SK-N-SH (cell line): ENCODE measurements at regions not wholly inside any gene's neighbourhood (a gene's known extent, or its start where the extent isn't known, plus 50 kb on each side); places are given as distances from the start of the nearest gene placed in this dataset.

ENCODE experiments used
- CTCF ChIA-PET: fragments of 300-600, 350-600 bp; formaldehyde crosslinking; extraction: SDS; loops from one replicate; lab custom pipeline; 2021; lab: Yijun Ruan, JAX
- POLR2A ChIA-PET: fragments of 350-600 bp; sonication (Branson Sonifier 250); formaldehyde crosslinking; extraction: SDS; loops from one replicate; lab custom pipeline; 2020; ENCODE audit warnings: antibody characterized with exemption, inconsistent platforms; lab: Yijun Ruan, JAX
- DNase-seq: peaks from one replicate; pipeline ENCODE4 v3.0.0; 2012
- H2AFZ ChIP-seq: fragments of 200-600 bp; sonication (generic); 2 replicates; pipeline ENCODE4 v1.8.1; 2016; ENCODE audit warnings: antibody characterized with exemption, mild to moderate bottlenecking, low read depth
- H3F3A ChIP-seq: fragments of 200-600 bp; sonication (generic); replicated peaks from 2 replicates; pipeline ENCODE3; 2016; ENCODE audit warnings: antibody characterized with exemption, mild to moderate bottlenecking; ENCODE audit not compliant: insufficient read depth
- H3K27ac ChIP-seq, 2 experiments: fragments of 200-500 bp in 1 of 2; fragments of 200-600 bp in 1 of 2; sonication (Bioruptor generic) in 1 of 2; sonication (generic), shearing (Covaris generic) in 1 of 2; 2 replicates each; pipeline versions ENCODE4 v1.5.1 to v1.6.1; 2014 to 2016; ENCODE audit warnings: low read depth in 2 of 2, inconsistent platforms in 1 of 2, low read length in 1 of 2, mild to moderate bottlenecking in 1 of 2, mixed read lengths in 1 of 2
- H3K27me3 ChIP-seq: fragments of 200-600 bp; sonication (generic), shearing (Covaris generic); 2 replicates; pipeline ENCODE4 v1.6.1; 2016; ENCODE audit warnings: mixed run types; ENCODE audit not compliant: insufficient read depth
- H3K36me3 ChIP-seq, 2 experiments: fragments of 200-500 bp in 1 of 2; fragments of 200-600 bp in 1 of 2; sonication (Bioruptor generic) in 1 of 2; sonication (generic) in 1 of 2; replicated peaks in 1 of 2; 2 replicates each; pipeline versions ENCODE3 to v1.5.1; 2014 to 2016; ENCODE audit warnings: low read length in 1 of 2, mild to moderate bottlenecking in 1 of 2; ENCODE audit not compliant: insufficient read depth in 2 of 2, control insufficient read depth in 1 of 2
- H3K4me1 ChIP-seq, 2 experiments: fragments of 200-500 bp in 1 of 2; fragments of 200-600 bp in 1 of 2; sonication (Bioruptor generic) in 1 of 2; sonication (generic), shearing (Covaris generic) in 1 of 2; 2 replicates each; pipeline versions ENCODE4 v1.5.1 to v1.6.1; 2014 to 2016; ENCODE audit warnings: low read depth in 1 of 2, low read length in 1 of 2, mixed run types in 1 of 2; ENCODE audit not compliant: insufficient read depth in 2 of 2, control insufficient read depth in 1 of 2
- H3K4me2 ChIP-seq: fragments of 200-600 bp; sonication (generic), shearing (Covaris generic); 2 replicates; pipeline ENCODE4 v1.6.1; 2017; ENCODE audit warnings: mixed run types
- H3K4me3 ChIP-seq, 2 experiments: fragments of 200-500 bp in 1 of 2; fragments of 200-600 bp in 1 of 2; sonication (Bioruptor generic) in 1 of 2; sonication (generic), shearing (Covaris generic) in 1 of 2; 2 replicates each; pipeline versions ENCODE4 v1.5.1 to v1.8.1; 2014 to 2016; ENCODE audit warnings: low read depth in 2 of 2, inconsistent platforms in 1 of 2, low read length in 1 of 2, mild to moderate bottlenecking in 1 of 2, mixed read lengths in 1 of 2, moderate library complexity in 1 of 2
- H3K79me2 ChIP-seq: fragments of 200-600 bp; sonication (generic); 2 replicates; pipeline ENCODE4 v1.8.1; 2017; ENCODE audit warnings: mild to moderate bottlenecking; ENCODE audit not compliant: insufficient read depth
- H3K9ac ChIP-seq: fragments of 200-600 bp; sonication (generic); 2 replicates; pipeline ENCODE4 v1.6.1; 2017; ENCODE audit warnings: mixed run types
- H3K9me2 ChIP-seq: fragments of 200-600 bp; sonication (generic); 2 replicates; pipeline ENCODE4 v1.6.1; 2017; ENCODE audit warnings: mixed run types
- H3K9me3 ChIP-seq: fragments of 200-600 bp; sonication (generic); 2 replicates; pipeline ENCODE4 v1.6.1; 2017; ENCODE audit warnings: mixed run types, mild to moderate bottlenecking, moderate library complexity
- H4K20me1 ChIP-seq: fragments of 200-600 bp; sonication (generic); 2 replicates; pipeline ENCODE4 v1.6.1; 2017; ENCODE audit warnings: mild to moderate bottlenecking, mixed run types; ENCODE audit not compliant: insufficient read depth
- CTCF ChIP-seq: fragments of 200-600 bp; sonication (generic); IDR thresholded peaks from 2 replicates; pipeline ENCODE4 v1.6.1; 2017; ENCODE audit warnings: antibody characterized with exemption, mild to moderate bottlenecking, moderate library complexity
- ELF1 ChIP-seq: IDR thresholded peaks from 2 replicates; pipeline ENCODE4 v1.4.0; 2012
- EZH2phosphoT487 ChIP-seq: fragments of 200-600 bp; sonication (generic); IDR thresholded peaks from 2 replicates; pipeline ENCODE4 v1.6.1; 2017; ENCODE audit warnings: low read depth, mixed run types, mild to moderate bottlenecking, antibody characterized with exemption, moderate library complexity, borderline replicate concordance
- FOXM1 ChIP-seq: IDR thresholded peaks from 2 replicates; pipeline ENCODE4 v1.4.0; 2012; ENCODE audit warnings: low read depth, mild to moderate bottlenecking
- GATA2 ChIP-seq: sonication (generic); formaldehyde crosslinking; IDR thresholded peaks from 2 replicates; pipeline ENCODE4 v1.5.0; 2020; ENCODE audit warnings: mild to moderate bottlenecking, missing genetic modification reagents
- JUND ChIP-seq: IDR thresholded peaks from 2 replicates; pipeline ENCODE4 v1.4.0; 2012
- MEF2A ChIP-seq: IDR thresholded peaks from 2 replicates; pipeline ENCODE4 v1.4.0; 2012; ENCODE audit warnings: low read depth, borderline replicate concordance
- MXI1 ChIP-seq: IDR thresholded peaks from 2 replicates; pipeline ENCODE4 v1.6.1; 2012; ENCODE audit warnings: mild to moderate bottlenecking, low read depth, low read length, improper control_type of control experiment
- NFIC ChIP-seq: IDR thresholded peaks from 2 replicates; pipeline ENCODE4 v1.4.0; 2012; ENCODE audit warnings: borderline replicate concordance
- POLR2AphosphoS5 ChIP-seq: IDR thresholded peaks from 2 replicates; pipeline ENCODE4 v1.6.1; 2012; ENCODE audit warnings: low read depth, low read length
- RAD21 ChIP-seq: IDR thresholded peaks from 2 replicates; pipeline ENCODE4 v1.6.1; 2012; ENCODE audit warnings: mild to moderate bottlenecking, low read length
- RFX5 ChIP-seq: IDR thresholded peaks from 2 replicates; pipeline ENCODE4 v1.6.1; 2012; ENCODE audit warnings: mild to moderate bottlenecking, improper control_type of control experiment, low read length
- RXRA ChIP-seq: IDR thresholded peaks from 2 replicates; pipeline ENCODE4 v1.4.0; 2012; ENCODE audit warnings: low read depth, mild to moderate bottlenecking, borderline replicate concordance
- SIN3A ChIP-seq: IDR thresholded peaks from 2 replicates; pipeline ENCODE4 v1.6.1; 2012; ENCODE audit warnings: low read depth, mild to moderate bottlenecking, low read length, moderate library complexity, borderline replicate concordance
- TAF1 ChIP-seq: IDR thresholded peaks from 2 replicates; pipeline ENCODE4 v1.6.1; 2012; ENCODE audit warnings: low read depth, mild to moderate bottlenecking, low read length, moderate library complexity, borderline replicate concordance
- TCF12 ChIP-seq: IDR thresholded peaks from 2 replicates; pipeline ENCODE4 v1.4.0; 2012
- TEAD4 ChIP-seq: IDR thresholded peaks from 2 replicates; pipeline ENCODE4 v1.4.0; 2012; ENCODE audit warnings: mild to moderate bottlenecking, borderline replicate concordance; ENCODE audit not compliant: insufficient read depth
- YY1 ChIP-seq: IDR thresholded peaks from 2 replicates; pipeline ENCODE4 v1.4.0; 2012; ENCODE audit warnings: low read depth, mild to moderate bottlenecking
- ZBTB33 ChIP-seq: IDR thresholded peaks from 2 replicates; pipeline ENCODE4 v1.4.0; 2012; ENCODE audit warnings: low read depth, borderline replicate concordance
- WGBS: methylation state at CpG from one replicate; pipeline ENCODE4 v1.1.6; 2017; ENCODE audit warnings: low lambda C conversion rate; 5-methylcytosine and 5-hydroxymethylcytosine counted together
- TF ChIP-seq, protein P1 (sequence below): IDR thresholded peaks from 2 replicates; pipeline ENCODE4 v1.4.0; 2012; ENCODE audit warnings: low read depth
- TF ChIP-seq, protein P2 (sequence below): IDR thresholded peaks from 2 replicates; pipeline ENCODE4 v1.4.0; 2012; ENCODE audit warnings: low read depth, borderline replicate concordance

DNA sequence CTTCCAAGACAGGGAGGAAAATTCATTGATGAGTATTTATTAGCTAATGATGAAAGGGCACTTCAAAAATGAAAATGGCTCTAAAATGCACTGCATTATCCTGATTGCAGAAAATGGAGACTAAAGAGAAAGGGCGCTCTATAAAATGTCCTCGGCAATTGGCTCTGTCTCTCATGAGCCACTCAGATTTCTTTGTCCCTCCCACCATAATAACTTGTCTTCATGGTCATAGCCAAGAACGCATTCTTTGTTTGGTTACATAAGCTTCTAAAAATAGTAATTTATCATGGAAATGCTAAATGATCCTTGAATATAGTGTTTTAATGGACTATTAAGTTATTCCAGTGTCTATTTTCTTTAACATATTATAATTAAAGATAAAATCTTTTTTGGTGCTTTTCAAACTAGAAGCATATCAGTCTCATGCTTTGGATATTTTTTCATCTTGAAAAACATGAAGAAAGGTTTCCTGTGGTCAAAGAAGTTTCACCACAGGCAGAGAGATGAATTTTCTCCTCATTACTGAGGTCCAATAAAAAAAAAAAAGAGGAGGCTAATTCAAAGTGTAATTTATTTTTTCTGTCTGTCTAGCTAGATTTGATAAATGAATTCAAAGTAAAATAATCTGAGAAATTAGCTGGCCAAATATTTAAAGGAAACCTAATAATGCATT lies 238.1 kb upstream of the BLID start:
- Histone ChIP-seq H3K9ac (no peak overlapping the region), H3K36me3 (no peaks in the 10 kb centered on the region), H3K4me2 (no peak overlapping the region), H3K4me1 (no peaks in the 10 kb centered on the region), H3K79me2 (no peaks in the 10 kb centered on the region), H4K20me1 (no peaks in the 10 kb centered on the region), H2AFZ (no peak overlapping the region), H3K27me3 (no peaks in the 10 kb centered on the region), H3F3A (no peaks in the 10 kb centered on the region), H3K4me3 (no peak overlapping the region), H3K27ac (no peak overlapping the region), H3K9me2 (no peaks in the 10 kb centered on the region), H3K9me3 (no peaks in the 10 kb centered on the region)
- CTCF ChIA-PET = no interaction called here
- 68% methylated on average over 3 of the region's 3 CpGs for WGBS
- no peak for DNase-seq
- POLR2A ChIA-PET = no interaction called here
- TF ChIP-seq ELF1 = no peak
- TF ChIP-seq TAF1 = no peak
- TF ChIP-seq, protein P1, sequence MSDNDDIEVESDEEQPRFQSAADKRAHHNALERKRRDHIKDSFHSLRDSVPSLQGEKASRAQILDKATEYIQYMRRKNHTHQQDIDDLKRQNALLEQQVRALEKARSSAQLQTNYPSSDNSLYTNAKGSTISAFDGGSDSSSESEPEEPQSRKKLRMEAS = no peak
- TF ChIP-seq MEF2A = no peak
- TF ChIP-seq NFIC = no peak
- no peak for TF ChIP-seq RFX5
- no peak for TF ChIP-seq RAD21
- no peak for TF ChIP-seq YY1
- TF ChIP-seq TCF12 = no peak
- no peak for TF ChIP-seq RXRA
- TF ChIP-seq SIN3A = no peak
- no peak for TF ChIP-seq ZBTB33
- no peak for TF ChIP-seq CTCF
- TF ChIP-seq EZH2phosphoT487 = no peak
- TF ChIP-seq POLR2AphosphoS5 = no peak

- no peaks in the 10 kb centered on the region for H4K20me1 ChIP-seq
- no peaks in the 10 kb centered on the region for H3K36me3 ChIP-seq
- H3K27ac ChIP-seq = no peak overlapping the region
- no peak overlapping the region for H3K4me2 ChIP-seq
- ChIA-PET CTCF (no interaction called here), POLR2A (no interaction called here)
- H3K27me3 ChIP-seq = no peaks in the 10 kb centered on the region
- 82% methylated on average over 4 of the region's 4 CpGs for WGBS
- no peak overlapping the region for H3K4me3 ChIP-seq
- no peaks in the 10 kb centered on the region for H3K9me3 ChIP-seq
- no peaks in the 10 kb centered on the region for H3K9me2 ChIP-seq
- no peak for DNase-seq
- H3F3A ChIP-seq = no peaks in the 10 kb centered on the region
- no peak overlapping the region for H2AFZ ChIP-seq
- H3K9ac ChIP-seq = no peak overlapping the region
- H3K79me2 ChIP-seq = no peaks in the 10 kb centered on the region
- no peaks in the 10 kb centered on the region for H3K4me1 ChIP-seq
- TF ChIP-seq RXRA (no peak), YY1 (no peak), FOXM1 (no peak), GATA2 (CRISPR knock-in tag) (no peak), SIN3A (no peak), JUND (no peak), RFX5 (no peak), TEAD4 (no peak), MXI1 (no peak), TAF1 (no peak), RAD21 (no peak), NFIC (no peak)
- TF ChIP-seq, protein P2, sequence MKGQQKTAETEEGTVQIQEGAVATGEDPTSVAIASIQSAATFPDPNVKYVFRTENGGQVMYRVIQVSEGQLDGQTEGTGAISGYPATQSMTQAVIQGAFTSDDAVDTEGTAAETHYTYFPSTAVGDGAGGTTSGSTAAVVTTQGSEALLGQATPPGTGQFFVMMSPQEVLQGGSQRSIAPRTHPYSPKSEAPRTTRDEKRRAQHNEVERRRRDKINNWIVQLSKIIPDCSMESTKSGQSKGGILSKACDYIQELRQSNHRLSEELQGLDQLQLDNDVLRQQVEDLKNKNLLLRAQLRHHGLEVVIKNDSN = no peak
Observed at GRCh38 chr11:122353561-122353960, 237.5 kb upstream of the BLID start.
